ENCODE measurements at regions not wholly inside any gene's neighbourhood (a gene's known extent, or its start where the extent isn't known, plus 50 kb on each side); places are given as distances from the start of the nearest gene placed in this dataset.
"Not testable (repeated sequence)": the region's sequence is repeated elsewhere in the genome, so short reads cannot be mapped to it uniquely, and the experiment has no call there.

- H3K27ac Mint-ChIP-seq; CTCF ChIA-PET; ATAC-seq; H3K4me1 Mint-ChIP-seq; H3K9me3 Mint-ChIP-seq (ENCODE audit: low read depth); H3K36me3 Mint-ChIP-seq; H3K4me3 Mint-ChIP-seq; H3K27me3 Mint-ChIP-seq; DNase-seq: not testable (repeated sequence)
Measured at GRCh38 chr9:30942852-30943251, 1441.6 kb upstream of the ACO1 start.

- Mint-ChIP-seq H3K4me3 (no peak overlapping the region), H3K36me3 (no peaks in the 10 kb centered on the region), H3K27me3 (no peaks in the 10 kb centered on the region), H3K9me3 (ENCODE audit: low read depth) (no peaks in the 10 kb centered on the region), H3K4me1 (no peaks in the 10 kb centered on the region), H3K27ac (no peak overlapping the region)
- CTCF ChIA-PET = no interaction called here
- no peak for DNase-seq
- ATAC-seq = no peak
Measured at GRCh38 chr9:30943446-30944224, 1440.8 kb upstream of the ACO1 start.

- CTCF ChIA-PET = no interaction called here
- Mint-ChIP-seq H3K27me3 (no peaks in the 10 kb centered on the region), H3K27ac (no peak overlapping the region), H3K36me3 (no peaks in the 10 kb centered on the region), H3K4me3 (no peak overlapping the region), H3K9me3 (ENCODE audit: low read depth) (no peaks in the 10 kb centered on the region), H3K4me1 (no peaks in the 10 kb centered on the region)
- DNase-seq (no peak), ATAC-seq (no peak)
Measured at GRCh38 chr9:30944225-30944569, 1440.2 kb upstream of the ACO1 start.

- CTCF ChIA-PET = no interaction called here
- H3K36me3 Mint-ChIP-seq = no peaks in the 10 kb centered on the region
- no peaks in the 10 kb centered on the region for H3K9me3 Mint-ChIP-seq (ENCODE audit: low read depth)
- no peak for DNase-seq
- no peak overlapping the region for H3K4me3 Mint-ChIP-seq
- H3K27me3 Mint-ChIP-seq = no peaks in the 10 kb centered on the region
- H3K4me1 Mint-ChIP-seq = no peaks in the 10 kb centered on the region
- no peak overlapping the region for H3K27ac Mint-ChIP-seq
- no peak for ATAC-seq
Measured at GRCh38 chr9:30944741-30945280, 1439.6 kb upstream of the ACO1 start.

- DNase-seq (no peak), ATAC-seq (no peak)
- no peaks in the 10 kb centered on the region for H3K4me1 Mint-ChIP-seq
- H3K27ac Mint-ChIP-seq = no peak overlapping the region
- no peaks in the 10 kb centered on the region for H3K36me3 Mint-ChIP-seq
- H3K4me3 Mint-ChIP-seq = no peak overlapping the region
- CTCF ChIA-PET = no interaction called here
- H3K9me3 Mint-ChIP-seq (ENCODE audit: low read depth) = no peaks in the 10 kb centered on the region
- H3K27me3 Mint-ChIP-seq = no peaks in the 10 kb centered on the region
Measured at GRCh38 chr9:30964332-30964731, 1420.1 kb upstream of the ACO1 start.

GRCh38 chr9:30967476-30967875 lies 1417.0 kb upstream of the ACO1 start:
- Mint-ChIP-seq H3K27me3 (no peaks in the 10 kb centered on the region), H3K9me3 (ENCODE audit: low read depth) (no peaks in the 10 kb centered on the region), H3K4me1 (no peaks in the 10 kb centered on the region), H3K36me3 (no peaks in the 10 kb centered on the region), H3K27ac (no peak overlapping the region), H3K4me3 (no peak overlapping the region)
- no peak for DNase-seq
- ATAC-seq = no peak
- CTCF ChIA-PET = no interaction called here

GRCh38 chr9:30970186-30970585 lies 1414.3 kb upstream of the ACO1 start:
- Mint-ChIP-seq H3K4me1 (no peaks in the 10 kb centered on the region), H3K9me3 (ENCODE audit: low read depth) (no peaks in the 10 kb centered on the region), H3K27ac (no peak overlapping the region), H3K4me3 (no peak overlapping the region), H3K36me3 (no peaks in the 10 kb centered on the region), H3K27me3 (no peaks in the 10 kb centered on the region)
- DNase-seq (no peak), ATAC-seq (no peak)
- CTCF ChIA-PET = no interaction called here

- ATAC-seq (no peak), DNase-seq (no peak)
- no peak overlapping the region for H3K4me3 Mint-ChIP-seq
- no peaks in the 10 kb centered on the region for H3K27me3 Mint-ChIP-seq
- H3K36me3 Mint-ChIP-seq = no peaks in the 10 kb centered on the region
- CTCF ChIA-PET = no interaction called here
- H3K4me1 Mint-ChIP-seq = no peaks in the 10 kb centered on the region
- H3K9me3 Mint-ChIP-seq (ENCODE audit: low read depth) = no peaks in the 10 kb centered on the region
- H3K27ac Mint-ChIP-seq = no peak overlapping the region
Measured at GRCh38 chr9:30970812-30971211, 1413.6 kb upstream of the ACO1 start.

GRCh38 chr9:30972654-30973053 lies 1411.8 kb upstream of the ACO1 start:
- no peak overlapping the region for H3K27ac Mint-ChIP-seq
- CTCF ChIA-PET = no interaction called here
- no peak overlapping the region for H3K4me3 Mint-ChIP-seq
- no peaks in the 10 kb centered on the region for H3K4me1 Mint-ChIP-seq
- no peaks in the 10 kb centered on the region for H3K36me3 Mint-ChIP-seq
- ATAC-seq (no peak), DNase-seq (no peak)
- H3K9me3 Mint-ChIP-seq (ENCODE audit: low read depth) = no peaks in the 10 kb centered on the region
- no peaks in the 10 kb centered on the region for H3K27me3 Mint-ChIP-seq

GRCh38 chr9:30977965-30978364 lies 1406.5 kb upstream of the ACO1 start:
- Mint-ChIP-seq H3K27me3 (no peaks in the 10 kb centered on the region), H3K4me1 (no peaks in the 10 kb centered on the region), H3K4me3 (no peak overlapping the region), H3K9me3 (ENCODE audit: low read depth) (peaks cover 4% of the 10 kb centered on the region), H3K27ac (no peak overlapping the region), H3K36me3 (no peaks in the 10 kb centered on the region)
- no peak for DNase-seq
- no peak for ATAC-seq
- CTCF ChIA-PET = no interaction called here

GRCh38 chr9:30982301-30982700 lies 1402.1 kb upstream of the ACO1 start:
- no peaks in the 10 kb centered on the region for H3K36me3 Mint-ChIP-seq

GRCh38 chr9:30995956-30996738 lies 1388.3 kb upstream of the ACO1 start:
- DNase-seq = no peak
- H3K36me3 Mint-ChIP-seq = no peaks in the 10 kb centered on the region
- no peak overlapping the region for H3K27ac Mint-ChIP-seq
- H3K4me3 Mint-ChIP-seq = no peak overlapping the region
- no peaks in the 10 kb centered on the region for H3K4me1 Mint-ChIP-seq
- ATAC-seq = no peak
- no peaks in the 10 kb centered on the region for H3K27me3 Mint-ChIP-seq
- CTCF ChIA-PET = interaction anchor here (0.9 kb wide), 1 partner anchor 8 kb away, joined by 3 read pairs; no protein-coding TSS in a partner anchor
- no peaks in the 10 kb centered on the region for H3K9me3 Mint-ChIP-seq (ENCODE audit: low read depth)

More at GRCh38 chr9:30982301-30982700, 1402.1 kb upstream of the ACO1 start:
- DNase-seq (no peak), ATAC-seq (no peak)
- Mint-ChIP-seq H3K9me3 (ENCODE audit: low read depth) (peaks cover 4% of the 10 kb centered on the region), H3K27me3 (no peaks in the 10 kb centered on the region), H3K27ac (no peak overlapping the region), H3K4me1 (no peaks in the 10 kb centered on the region), H3K4me3 (no peak overlapping the region)
- CTCF ChIA-PET = no interaction called here

GRCh38 chr9:30996761-30997160 lies 1387.7 kb upstream of the ACO1 start:
- no peak for DNase-seq
- no peak overlapping the region for H3K4me3 Mint-ChIP-seq
- H3K9me3 Mint-ChIP-seq (ENCODE audit: low read depth) = no peaks in the 10 kb centered on the region
- H3K4me1 Mint-ChIP-seq = no peaks in the 10 kb centered on the region
- H3K36me3 Mint-ChIP-seq = no peaks in the 10 kb centered on the region
- CTCF ChIA-PET = no interaction called here
- H3K27ac Mint-ChIP-seq = no peak overlapping the region
- ATAC-seq = no peak
- no peaks in the 10 kb centered on the region for H3K27me3 Mint-ChIP-seq

GRCh38 chr9:30997291-30997690 lies 1387.2 kb upstream of the ACO1 start:
- Mint-ChIP-seq H3K4me1 (no peaks in the 10 kb centered on the region), H3K36me3 (no peaks in the 10 kb centered on the region), H3K27me3 (no peaks in the 10 kb centered on the region), H3K4me3 (no peak overlapping the region), H3K9me3 (ENCODE audit: low read depth) (no peaks in the 10 kb centered on the region), H3K27ac (no peak overlapping the region)
- no peak for DNase-seq
- CTCF ChIA-PET = no interaction called here
- no peak for ATAC-seq

Data from activated CD8-positive, alpha-beta memory T cell treated with anti-CD3 and anti-CD28 coated beads, Interleukin-2, amount 10 ng/mL, durations not matched to agents 7 days and 5 days (primary cell).